Karpas-422 (cell line): ENCODE measurements at regions not wholly inside any gene's neighbourhood (a gene's known extent, or its start where the extent isn't known, plus 50 kb on each side); places are given as distances from the start of the nearest gene placed in this dataset.

Experiments used
- DNase-seq: peaks from one replicate; pipeline ENCODE4 v3.0.0-alpha.2; 2015
- H2AFZ ChIP-seq: fragments of 200-600 bp; sonication (generic); 2 replicates; pipeline ENCODE4 v1.6.1; 2014; ENCODE audit warnings: antibody characterized with exemption, low read length, mixed read lengths
- H3K27ac ChIP-seq: fragments of 200-600 bp; sonication (generic); 2 replicates; pipeline ENCODE4 v1.5.1; 2014; ENCODE audit warnings: mild to moderate bottlenecking, low read length, moderate library complexity
- H3K27me3 ChIP-seq: fragments of 200-600 bp; sonication (generic); 2 replicates; pipeline ENCODE4 v1.6.1; 2014; ENCODE audit warnings: low read length, mixed read lengths
- H3K36me3 ChIP-seq: fragments of 200-600 bp; sonication (generic); 2 replicates; pipeline ENCODE4 v1.6.1; 2014; ENCODE audit warnings: low read length, mixed read lengths; ENCODE audit not compliant: insufficient read depth
- H3K4me1 ChIP-seq: fragments of 200-600 bp; sonication (generic); 2 replicates; pipeline ENCODE4 v1.6.1; 2014; ENCODE audit warnings: mild to moderate bottlenecking, low read length, mixed read lengths
- H3K4me2 ChIP-seq: fragments of 200-600 bp; sonication (generic); 2 replicates; pipeline ENCODE4 v1.6.1; 2014; ENCODE audit warnings: low read length, low read depth, mild to moderate bottlenecking; ENCODE audit not compliant: poor library complexity, severe bottlenecking
- H3K4me3 ChIP-seq: fragments of 200-600 bp; sonication (generic); 2 replicates; pipeline ENCODE4 v1.5.1; 2014; ENCODE audit warnings: mild to moderate bottlenecking, antibody characterized with exemption, low read length, mixed read lengths
- H3K79me2 ChIP-seq: fragments of 200-600 bp; sonication (generic); 2 replicates; pipeline ENCODE4 v1.6.1; 2014; ENCODE audit warnings: mild to moderate bottlenecking, low read length, mixed read lengths
- H3K9ac ChIP-seq: fragments of 200-600 bp; sonication (generic); 2 replicates; pipeline ENCODE4 v1.6.0; 2014; ENCODE audit warnings: low read length
- H3K9me2 ChIP-seq: fragments of 200-600 bp; sonication (generic), shearing (Covaris generic); replicated peaks from 2 replicates; pipeline ENCODE4 v1.6.0; 2014; ENCODE audit warnings: mild to moderate bottlenecking, low read length, moderate library complexity; ENCODE audit not compliant: insufficient read depth
- H3K9me3 ChIP-seq: fragments of 300-700, 200-600 bp; sonication (generic); 2 replicates; pipeline ENCODE4 v1.6.1; 2014; ENCODE audit warnings: low read length, mixed read lengths
- H4K20me1 ChIP-seq: fragments of 200-600 bp; sonication (generic); 2 replicates; pipeline ENCODE4 v1.6.1; 2014; ENCODE audit warnings: mild to moderate bottlenecking, antibody characterized with exemption, low read length, low read depth; ENCODE audit not compliant: insufficient read depth

- Histone ChIP-seq H3K9ac (no peak overlapping the region), H3K79me2 (no peaks in the 10 kb centered on the region), H3K4me1 (no peaks in the 10 kb centered on the region), H3K27me3 (no peaks in the 10 kb centered on the region), H4K20me1 (no peaks in the 10 kb centered on the region), H3K4me3 (no peak overlapping the region), H3K36me3 (no peaks in the 10 kb centered on the region), H3K9me3 (no peaks in the 10 kb centered on the region), H2AFZ (no peak overlapping the region), H3K27ac (no peak overlapping the region), H3K4me2 (no peak overlapping the region), H3K9me2 (no peaks in the 10 kb centered on the region; the same call in 1 of the 2 replicates)
- DNase-seq: no peak
These were observed 510.9 kb downstream of the ANKRD50 start for GRCh38 chr4:124201636-124202035.

DNA sequence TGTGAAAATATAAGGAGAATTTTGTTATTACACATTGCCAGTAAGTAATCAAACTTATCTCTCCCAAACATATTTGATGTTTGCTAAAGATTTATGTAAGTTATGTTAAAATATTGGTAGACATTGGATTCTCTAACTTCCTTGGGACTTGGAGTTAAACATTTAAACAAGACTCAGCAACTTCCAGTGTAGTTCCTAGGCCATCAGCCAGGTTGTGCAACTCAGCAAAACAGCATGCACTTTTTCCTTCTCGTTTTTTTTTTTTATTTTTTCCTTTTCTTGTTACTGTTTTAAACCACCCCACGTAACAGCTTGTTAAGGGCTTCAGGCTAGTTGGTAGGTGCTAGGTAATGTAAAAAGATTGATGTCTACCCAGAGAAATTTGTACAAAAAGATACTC is 510.4 kb downstream of the ANKRD50 start:
- H2AFZ ChIP-seq: no peak overlapping the region
- H3K27me3 ChIP-seq: no peaks in the 10 kb centered on the region
- no peak overlapping the region for H3K4me3 ChIP-seq
- H3K9me3 ChIP-seq: no peaks in the 10 kb centered on the region
- no peaks in the 10 kb centered on the region; the same call in 1 of the 2 replicates for H3K9me2 ChIP-seq
- H3K36me3 ChIP-seq: no peaks in the 10 kb centered on the region
- no peaks in the 10 kb centered on the region for H3K4me1 ChIP-seq
- no peak overlapping the region for H3K9ac ChIP-seq
- H3K4me2 ChIP-seq: no peak overlapping the region
- no peaks in the 10 kb centered on the region for H4K20me1 ChIP-seq
- no peaks in the 10 kb centered on the region for H3K79me2 ChIP-seq
- no peak overlapping the region for H3K27ac ChIP-seq
- no peak for DNase-seq

GRCh38 chr4:124203613-124204238 is 508.8 kb downstream of the ANKRD50 start:
- H4K20me1 ChIP-seq: no peaks in the 10 kb centered on the region
- no peaks in the 10 kb centered on the region for H3K79me2 ChIP-seq
- H3K4me3 ChIP-seq: no peak overlapping the region
- no peaks in the 10 kb centered on the region; the same call in 1 of the 2 replicates for H3K9me2 ChIP-seq
- no peaks in the 10 kb centered on the region for H3K9me3 ChIP-seq
- no peaks in the 10 kb centered on the region for H3K4me1 ChIP-seq
- no peaks in the 10 kb centered on the region for H3K36me3 ChIP-seq
- no peak overlapping the region for H3K27ac ChIP-seq
- no peak overlapping the region for H2AFZ ChIP-seq
- DNase-seq: no peak
- H3K9ac ChIP-seq: no peak overlapping the region
- H3K4me2 ChIP-seq: no peak overlapping the region
- no peaks in the 10 kb centered on the region for H3K27me3 ChIP-seq

GRCh38 chr4:124206779-124207605 is 505.5 kb downstream of the ANKRD50 start:
- no peaks in the 10 kb centered on the region for H3K27me3 ChIP-seq
- H3K27ac ChIP-seq: no peak overlapping the region
- no peak overlapping the region for H3K9ac ChIP-seq
- H3K9me3 ChIP-seq: no peaks in the 10 kb centered on the region
- H3K4me3 ChIP-seq: no peak overlapping the region
- no peaks in the 10 kb centered on the region for H3K4me1 ChIP-seq
- H3K79me2 ChIP-seq: no peaks in the 10 kb centered on the region
- no peaks in the 10 kb centered on the region; the same call in 1 of the 2 replicates for H3K9me2 ChIP-seq
- H2AFZ ChIP-seq: no peak overlapping the region
- H4K20me1 ChIP-seq: no peaks in the 10 kb centered on the region
- H3K4me2 ChIP-seq: no peak overlapping the region
- H3K36me3 ChIP-seq: no peaks in the 10 kb centered on the region
- no peak for DNase-seq

GRCh38 chr4:124209211-124209610 is 503.3 kb downstream of the ANKRD50 start:
- Histone ChIP-seq H3K4me2 (no peak overlapping the region), H3K36me3 (no peaks in the 10 kb centered on the region), H2AFZ (no peak overlapping the region)

DNA sequence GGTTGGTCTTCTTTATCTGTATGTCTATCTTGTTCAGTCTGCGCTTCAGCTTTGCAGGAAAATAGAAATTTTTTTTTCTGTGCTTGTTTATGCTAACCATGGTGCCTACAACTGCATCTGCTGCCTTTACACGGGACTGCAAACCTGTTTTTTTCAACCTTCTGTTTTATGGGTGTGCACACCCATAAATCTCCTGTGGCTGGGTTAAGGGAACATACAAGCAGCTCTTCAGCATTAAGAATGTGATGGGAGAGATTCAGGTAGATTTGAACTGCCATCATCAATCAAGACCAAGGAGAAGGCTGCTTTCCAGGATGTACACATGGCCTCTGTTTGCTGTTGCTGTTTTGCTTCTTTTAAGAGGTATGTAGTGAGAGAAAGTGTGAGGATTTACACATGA is 502.9 kb downstream of the ANKRD50 start:
- H3K36me3 ChIP-seq: no peaks in the 10 kb centered on the region
- no peaks in the 10 kb centered on the region for H3K27me3 ChIP-seq
- no peak for DNase-seq
- H3K27ac ChIP-seq: no peak overlapping the region
- H3K9me2 ChIP-seq: no peaks in the 10 kb centered on the region
- H2AFZ ChIP-seq: no peak overlapping the region
- no peaks in the 10 kb centered on the region for H3K79me2 ChIP-seq
- no peaks in the 10 kb centered on the region for H3K4me1 ChIP-seq
- H3K4me2 ChIP-seq: no peak overlapping the region
- no peaks in the 10 kb centered on the region for H4K20me1 ChIP-seq
- H3K9me3 ChIP-seq: no peaks in the 10 kb centered on the region
- no peak overlapping the region for H3K4me3 ChIP-seq
- no peak overlapping the region for H3K9ac ChIP-seq

More at GRCh38 chr4:124209211-124209610, 503.3 kb downstream of the ANKRD50 start:
- no peak overlapping the region for H3K4me3 ChIP-seq
- H3K27me3 ChIP-seq: no peaks in the 10 kb centered on the region
- H4K20me1 ChIP-seq: no peaks in the 10 kb centered on the region
- H3K27ac ChIP-seq: no peak overlapping the region
- no peaks in the 10 kb centered on the region for H3K9me2 ChIP-seq
- no peaks in the 10 kb centered on the region for H3K79me2 ChIP-seq
- DNase-seq: no peak
- H3K9me3 ChIP-seq: no peaks in the 10 kb centered on the region
- no peaks in the 10 kb centered on the region for H3K4me1 ChIP-seq
- no peak overlapping the region for H3K9ac ChIP-seq

DNA sequence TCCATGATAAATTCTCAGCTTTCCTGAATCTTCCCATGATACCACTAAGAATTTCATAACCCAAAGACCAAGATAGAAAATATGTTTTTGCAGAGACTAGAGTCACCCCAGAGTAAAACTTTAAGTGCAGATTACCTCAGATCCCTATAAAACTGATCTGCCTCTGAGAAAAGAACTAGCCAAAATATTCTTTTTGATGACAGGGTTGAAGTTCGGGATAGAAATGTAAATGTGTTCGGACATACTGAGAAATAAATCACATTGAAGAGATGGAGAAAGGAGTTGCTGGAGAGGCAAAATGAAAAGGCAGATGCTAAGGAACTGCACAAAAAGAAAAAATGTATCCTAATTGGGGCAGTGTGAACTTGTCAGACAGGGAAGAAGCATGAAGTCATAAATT is 501.8 kb downstream of the ANKRD50 start:
- Histone ChIP-seq H3K27me3 (no peaks in the 10 kb centered on the region), H3K4me3 (no peak overlapping the region), H2AFZ (no peak overlapping the region), H3K4me2 (no peak overlapping the region), H3K9me2 (no peaks in the 10 kb centered on the region), H3K79me2 (no peaks in the 10 kb centered on the region), H3K9ac (no peak overlapping the region), H3K4me1 (no peaks in the 10 kb centered on the region), H4K20me1 (no peaks in the 10 kb centered on the region), H3K27ac (no peak overlapping the region), H3K36me3 (no peaks in the 10 kb centered on the region), H3K9me3 (no peaks in the 10 kb centered on the region; the same call in 1 of the 2 replicates)
- no peak for DNase-seq

- Histone ChIP-seq H2AFZ (no peak overlapping the region), H4K20me1 (no peaks in the 10 kb centered on the region), H3K27ac (no peak overlapping the region), H3K79me2 (no peaks in the 10 kb centered on the region), H3K9me2 (no peaks in the 10 kb centered on the region), H3K4me3 (no peak overlapping the region), H3K9me3 (no peaks in the 10 kb centered on the region; the same call in 1 of the 2 replicates), H3K4me2 (no peak overlapping the region), H3K9ac (no peak overlapping the region), H3K36me3 (no peaks in the 10 kb centered on the region), H3K27me3 (no peaks in the 10 kb centered on the region), H3K4me1 (no peaks in the 10 kb centered on the region)
- DNase-seq: no peak
These were observed 499.5 kb downstream of the ANKRD50 start for GRCh38 chr4:124212815-124213630.
